ENCODE measurements at regions not wholly inside any gene's neighbourhood (a gene's known extent, or its start where the extent isn't known, plus 50 kb on each side); places are given as distances from the start of the nearest gene placed in this dataset.

DNA sequence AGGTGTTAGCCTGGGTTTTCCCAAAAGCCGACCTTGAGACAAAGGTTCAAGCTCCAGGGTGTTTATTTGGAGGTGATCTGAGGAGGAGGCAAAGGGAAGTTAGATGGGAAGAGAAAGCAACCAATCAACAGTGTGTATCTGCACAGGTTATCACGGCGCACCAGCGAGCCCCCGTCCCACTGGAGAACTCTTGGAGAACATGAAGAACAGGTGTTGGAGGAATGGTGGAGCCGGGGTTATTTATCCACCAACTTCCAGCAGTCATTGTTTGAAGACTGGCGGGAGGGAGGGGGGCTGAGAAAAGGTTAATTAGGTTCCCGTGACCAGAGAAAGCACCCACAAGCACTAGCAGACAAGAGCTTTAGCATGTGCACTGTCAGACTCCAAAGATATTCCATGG is 282.5 kb upstream of the FOXK1 start:
- in situ Hi-C loops (cut with HindIII; ENCODE audit: low sequenced_read_pairs): no loop called here
- DNase-seq (ENCODE audit: low read depth): no peak
- H3K4me3 ChIP-seq (ENCODE audit: low read depth, low read length): no peak overlapping the region
- TF ChIP-seq, protein P1, sequence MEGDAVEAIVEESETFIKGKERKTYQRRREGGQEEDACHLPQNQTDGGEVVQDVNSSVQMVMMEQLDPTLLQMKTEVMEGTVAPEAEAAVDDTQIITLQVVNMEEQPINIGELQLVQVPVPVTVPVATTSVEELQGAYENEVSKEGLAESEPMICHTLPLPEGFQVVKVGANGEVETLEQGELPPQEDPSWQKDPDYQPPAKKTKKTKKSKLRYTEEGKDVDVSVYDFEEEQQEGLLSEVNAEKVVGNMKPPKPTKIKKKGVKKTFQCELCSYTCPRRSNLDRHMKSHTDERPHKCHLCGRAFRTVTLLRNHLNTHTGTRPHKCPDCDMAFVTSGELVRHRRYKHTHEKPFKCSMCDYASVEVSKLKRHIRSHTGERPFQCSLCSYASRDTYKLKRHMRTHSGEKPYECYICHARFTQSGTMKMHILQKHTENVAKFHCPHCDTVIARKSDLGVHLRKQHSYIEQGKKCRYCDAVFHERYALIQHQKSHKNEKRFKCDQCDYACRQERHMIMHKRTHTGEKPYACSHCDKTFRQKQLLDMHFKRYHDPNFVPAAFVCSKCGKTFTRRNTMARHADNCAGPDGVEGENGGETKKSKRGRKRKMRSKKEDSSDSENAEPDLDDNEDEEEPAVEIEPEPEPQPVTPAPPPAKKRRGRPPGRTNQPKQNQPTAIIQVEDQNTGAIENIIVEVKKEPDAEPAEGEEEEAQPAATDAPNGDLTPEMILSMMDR (IDR thresholded peaks at IDR 0.05; ENCODE audit: low read depth, low read length, missing control alignments): no peak

DNA sequence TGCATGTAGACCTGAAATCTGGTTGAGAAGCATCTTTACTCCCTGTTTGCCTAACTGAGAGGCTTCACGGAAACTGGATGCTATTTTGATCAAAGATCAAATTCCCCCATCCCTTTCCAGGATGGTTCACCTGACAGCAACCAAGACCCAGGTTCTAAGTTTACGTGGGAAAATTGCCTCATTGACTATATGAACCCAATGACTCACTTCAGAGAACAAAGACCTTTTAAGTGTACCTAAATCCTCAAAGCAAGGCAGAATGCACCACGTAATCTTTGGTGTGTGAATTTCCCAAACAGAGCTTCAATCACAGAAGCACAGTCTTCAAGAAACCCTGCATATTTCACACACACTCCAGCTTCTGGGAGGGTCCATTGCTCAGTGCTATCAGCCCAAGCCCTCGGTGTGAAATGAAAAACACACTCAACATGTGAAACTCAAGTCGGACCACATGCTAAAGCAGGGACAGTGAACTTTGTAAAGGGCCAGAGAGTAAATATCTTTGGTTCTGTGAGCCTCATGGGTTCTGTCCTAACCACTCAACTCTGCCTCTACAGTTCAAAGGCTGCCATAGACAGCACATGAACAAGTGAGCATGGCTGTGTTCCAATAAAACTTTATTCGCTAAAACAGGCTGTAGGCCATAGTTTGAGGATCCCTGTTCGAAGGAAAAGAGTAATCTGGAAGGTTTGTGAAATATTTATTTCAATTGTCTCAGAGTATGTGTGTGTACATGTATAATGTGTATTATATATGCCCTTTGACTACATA is 275.6 kb upstream of the FOXK1 start:
- no peak for DNase-seq (ENCODE audit: low read depth)
- TF ChIP-seq, protein P1 (IDR thresholded peaks at IDR 0.05; ENCODE audit: low read depth, low read length, missing control alignments): no peak
- no peak overlapping the region for H3K4me3 ChIP-seq (ENCODE audit: low read depth, low read length)
- in situ Hi-C loops (cut with HindIII; ENCODE audit: low sequenced_read_pairs): no loop called here

DNA sequence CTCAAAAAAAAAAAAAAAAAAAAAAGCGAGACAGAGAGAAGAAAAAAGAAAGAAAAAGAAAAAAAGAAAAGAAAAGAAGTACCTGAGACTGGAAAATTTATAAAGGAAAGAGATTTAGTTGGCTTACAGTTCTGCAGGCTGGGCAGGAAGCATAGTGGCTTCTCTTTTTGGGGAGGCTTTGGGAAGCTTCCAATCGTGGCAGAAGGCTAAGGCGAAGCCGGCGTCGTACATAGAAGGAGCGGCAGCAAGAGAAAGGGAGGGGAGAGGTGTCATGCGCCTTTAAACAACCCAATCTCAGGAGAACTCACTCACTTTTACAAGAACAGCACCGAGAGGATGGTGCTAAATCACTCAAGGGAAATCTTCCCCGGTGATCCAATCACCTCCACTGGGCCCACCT is 272.1 kb upstream of the FOXK1 start:
- TF ChIP-seq, protein P1 (IDR thresholded peaks at IDR 0.05; ENCODE audit: low read depth, low read length, missing control alignments): no peak
- no peak overlapping the region for H3K4me3 ChIP-seq (ENCODE audit: low read depth, low read length)
- no peak for DNase-seq (ENCODE audit: low read depth)
- in situ Hi-C loops (cut with HindIII; ENCODE audit: low sequenced_read_pairs): no loop called here

DNA sequence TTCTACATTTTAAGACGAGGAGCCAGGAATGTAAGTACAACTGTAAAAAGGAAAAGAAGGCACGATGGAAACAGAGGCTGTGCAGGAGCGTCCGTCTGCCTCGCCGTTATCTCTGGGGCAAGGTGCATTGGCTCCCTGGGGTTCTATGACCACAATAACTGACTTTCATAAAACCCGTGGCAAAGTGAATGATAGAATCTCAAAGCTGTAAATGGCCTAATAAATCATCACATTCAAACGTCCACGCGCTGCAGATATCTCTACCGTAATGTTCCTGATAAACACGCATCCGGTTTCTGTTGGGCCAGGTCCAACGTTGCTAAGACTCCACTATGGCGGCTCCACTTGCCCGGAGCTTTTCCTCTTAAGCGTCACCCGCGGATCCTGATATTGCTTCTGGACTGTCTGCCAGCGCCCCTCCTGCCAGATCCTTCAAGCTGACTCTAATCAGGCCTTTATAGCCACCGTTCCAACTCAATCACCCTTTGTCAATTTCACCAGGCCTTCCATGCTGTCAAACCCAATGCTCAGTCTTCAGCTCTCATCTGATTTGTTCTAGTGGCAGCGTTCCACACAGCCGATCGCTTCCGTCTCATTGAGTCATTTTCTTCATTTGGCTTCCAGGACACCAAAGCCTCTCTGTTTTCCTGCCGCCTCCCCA is 265.6 kb upstream of the FOXK1 start:
- no peak for DNase-seq (ENCODE audit: low read depth)
- peak overlapping the region; percentile 24 for H3K4me3 ChIP-seq (ENCODE audit: low read depth, low read length)
- in situ Hi-C loops (cut with HindIII; ENCODE audit: low sequenced_read_pairs): no loop called here
- TF ChIP-seq, protein P1 (IDR thresholded peaks at IDR 0.05; ENCODE audit: low read depth, low read length, missing control alignments): no peak

DNA sequence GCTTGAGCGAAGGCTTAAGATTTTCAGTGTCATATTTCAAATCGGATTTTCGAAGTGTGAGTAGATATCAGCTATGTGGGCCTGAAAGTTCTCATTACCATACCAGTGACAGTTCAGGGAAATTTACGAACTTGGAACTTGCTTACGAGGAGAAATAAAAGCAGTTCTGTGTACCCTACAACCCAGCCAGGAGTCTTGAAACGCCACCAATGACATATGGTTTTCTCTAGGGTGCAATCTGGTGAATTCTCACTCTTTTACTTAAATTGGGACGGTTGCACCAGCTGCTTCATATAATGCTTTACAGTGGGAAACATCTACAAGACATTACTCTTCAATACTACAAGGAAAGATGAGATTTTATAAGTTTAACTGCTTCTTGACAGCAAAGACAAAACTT is 253.6 kb upstream of the FOXK1 start:
- no peak for DNase-seq (ENCODE audit: low read depth)
- H3K4me3 ChIP-seq (ENCODE audit: low read depth, low read length): no peak overlapping the region
- in situ Hi-C loops (cut with HindIII; ENCODE audit: low sequenced_read_pairs): no loop called here
- TF ChIP-seq, protein P1 (IDR thresholded peaks at IDR 0.05; ENCODE audit: low read depth, low read length, missing control alignments): no peak

DNA sequence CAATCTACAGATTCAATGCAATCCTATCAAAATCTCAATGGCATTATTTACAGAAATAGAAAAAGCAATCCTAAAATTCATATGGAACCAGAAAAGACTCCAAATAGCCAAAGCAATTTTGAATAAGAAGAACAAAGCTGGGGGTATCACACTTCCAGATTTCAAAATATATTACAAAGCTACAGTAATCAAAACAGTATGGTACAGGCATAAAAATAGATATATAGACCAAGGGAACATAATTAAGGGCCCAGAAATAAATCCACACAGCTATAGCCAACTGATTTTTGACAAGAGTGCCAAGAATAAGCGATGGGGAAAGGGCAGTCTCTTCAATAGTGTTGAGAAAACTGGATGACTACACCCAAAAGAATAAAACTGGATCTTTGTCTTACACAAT is 251.9 kb upstream of the FOXK1 start:
- DNase-seq (ENCODE audit: low read depth): no peak
- TF ChIP-seq, protein P1 (IDR thresholded peaks at IDR 0.05; ENCODE audit: low read depth, low read length, missing control alignments): no peak
- in situ Hi-C loops (cut with HindIII; ENCODE audit: low sequenced_read_pairs): no loop called here
- H3K4me3 ChIP-seq (ENCODE audit: low read depth, low read length): no peak overlapping the region

Data from astrocyte of the cerebellum (primary cell).